Keratinocyte (primary cell): ENCODE measurements at regions not wholly inside any gene's neighbourhood (a gene's known extent, or its start where the extent isn't known, plus 50 kb on each side); places are given as distances from the start of the nearest gene placed in this dataset.

Source experiments
- DNase-seq: peaks from one replicate; pipeline ENCODE4 v3.0.0-alpha.2; 2011; ENCODE audit warnings: low read depth, missing footprints, low spot score
- FAIRE-seq: peaks from 2 replicates; lab custom pipeline; 2011; peaks lifted over from hg19 to GRCh38; lab: Jason Lieb, UNC
- H2AFZ ChIP-seq: 2 replicates; pipeline ENCODE4 v1.6.0; 2012; ENCODE audit warnings: low read length, control low read depth, inconsistent platforms; ENCODE audit not compliant: control insufficient read depth
- H3K27ac ChIP-seq: 2 replicates; pipeline ENCODE4 v1.5.1; 2011; ENCODE audit warnings: low read length; ENCODE audit not compliant: control insufficient read depth, insufficient read depth
- H3K27me3 ChIP-seq: 3 replicates; pipeline ENCODE4 v1.6.0; 2011; ENCODE audit warnings: low read length; ENCODE audit not compliant: control insufficient read depth, insufficient read depth; ENCODE audit errors: extremely low read depth
- H3K36me3 ChIP-seq, 2 experiments: 2 replicates in 1 of 2; 3 replicates in 1 of 2; pipeline ENCODE4 v1.5.1; 2011; ENCODE audit warnings: low read length in 2 of 2, mild to moderate bottlenecking in 1 of 2; ENCODE audit not compliant: control insufficient read depth in 2 of 2, insufficient read depth in 2 of 2; ENCODE audit errors: extremely low read depth in 1 of 2
- H3K4me1 ChIP-seq: 3 replicates; pipeline ENCODE4 v1.5.1; 2011; ENCODE audit warnings: low read length; ENCODE audit not compliant: control insufficient read depth, insufficient read depth; ENCODE audit errors: extremely low read depth
- H3K4me2 ChIP-seq: 3 replicates; pipeline ENCODE4 v1.6.0; 2011; ENCODE audit warnings: low read depth, low read length; ENCODE audit not compliant: control insufficient read depth, insufficient read depth; ENCODE audit errors: extremely low read depth
- H3K4me3 ChIP-seq, 3 experiments: fragments of 200-600 bp in 1 of 3; sonication (generic) in 1 of 3; 2 replicates in 2 of 3; 3 replicates in 1 of 3; pipeline ENCODE4 v1.5.1; 2011 to 2016; ENCODE audit warnings: low read length in 3 of 3, mild to moderate bottlenecking in 3 of 3, control low read depth in 2 of 3, inconsistent platforms in 1 of 3, low read depth in 1 of 3, mixed read lengths in 1 of 3, mixed run types in 1 of 3, moderate library complexity in 1 of 3; ENCODE audit not compliant: control insufficient read depth in 2 of 3, insufficient read depth in 2 of 3; ENCODE audit errors: extremely low read depth in 1 of 3
- H3K79me2 ChIP-seq: 2 replicates; pipeline ENCODE4 v1.6.0; 2012; ENCODE audit warnings: low read length; ENCODE audit not compliant: control insufficient read depth, insufficient read depth
- H3K9ac ChIP-seq: 3 replicates; pipeline ENCODE4 v1.6.0; 2011; ENCODE audit warnings: low read length; ENCODE audit not compliant: control insufficient read depth, insufficient read depth; ENCODE audit errors: extremely low read depth
- H3K9me1 ChIP-seq: 3 replicates; pipeline ENCODE4 v1.6.0; 2011; ENCODE audit warnings: low read length; ENCODE audit not compliant: control insufficient read depth, insufficient read depth; ENCODE audit errors: extremely low read depth
- H3K9me3 ChIP-seq: 2 replicates; pipeline ENCODE4 v1.5.1; 2012; ENCODE audit warnings: low read depth, low read length; ENCODE audit not compliant: control insufficient read depth
- H4K20me1 ChIP-seq: 3 replicates; pipeline ENCODE4 v1.6.0; 2011; ENCODE audit warnings: low read length; ENCODE audit not compliant: control insufficient read depth, insufficient read depth; ENCODE audit errors: extremely low read depth
- EZH2 ChIP-seq: IDR thresholded peaks from one replicate; pipeline ENCODE4 v1.6.1; 2012; ENCODE audit warnings: inconsistent platforms, mild to moderate bottlenecking, low read length, moderate library complexity
- dilution Hi-C: fragments of 300-500 bp; cut with MboI; formaldehyde crosslinking; loops from one replicate; pipeline ENCODE4 v1.7.0; 2020; ENCODE audit warnings: low sequenced_read_pairs; ENCODE audit not compliant: extremely low pct_ligation_motif_present
- TF ChIP-seq, protein P1 (sequence below), 3 experiments: IDR thresholded peaks in 1 of 3; conservative IDR thresholded peaks in 1 of 3; optimal IDR thresholded peaks in 1 of 3; 2 replicates in 2 of 3; 3 replicates in 1 of 3; pipeline versions ENCODE3 to v1.5.1; 2011; ENCODE audit warnings: low read length in 3 of 3, mild to moderate bottlenecking in 3 of 3, moderate library complexity in 2 of 3, control low read depth in 1 of 3, inconsistent platforms in 1 of 3; ENCODE audit not compliant: insufficient read depth in 2 of 3; ENCODE audit errors: extremely low read depth in 1 of 3

DNA sequence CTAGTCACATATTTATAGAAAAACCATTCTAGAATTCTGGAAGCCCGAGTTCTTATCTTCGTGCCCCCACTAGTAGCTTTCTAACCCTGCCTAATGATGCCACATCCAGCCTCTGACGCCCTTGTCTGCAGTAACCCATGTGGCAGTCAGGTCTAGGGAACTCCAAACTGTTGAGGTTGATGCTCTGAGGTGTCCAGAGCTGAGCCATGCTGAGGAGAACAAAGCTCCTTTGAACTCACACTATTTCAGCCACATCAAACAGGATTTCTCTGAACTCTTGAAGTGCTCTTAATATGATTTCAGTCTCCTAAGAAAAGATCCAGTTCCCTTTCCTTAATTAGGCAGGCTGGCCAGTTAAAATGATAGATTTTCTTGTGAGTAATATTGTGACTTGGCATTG, 150.5 kb upstream of the ST8SIA2 start:
- TF ChIP-seq, protein P1, sequence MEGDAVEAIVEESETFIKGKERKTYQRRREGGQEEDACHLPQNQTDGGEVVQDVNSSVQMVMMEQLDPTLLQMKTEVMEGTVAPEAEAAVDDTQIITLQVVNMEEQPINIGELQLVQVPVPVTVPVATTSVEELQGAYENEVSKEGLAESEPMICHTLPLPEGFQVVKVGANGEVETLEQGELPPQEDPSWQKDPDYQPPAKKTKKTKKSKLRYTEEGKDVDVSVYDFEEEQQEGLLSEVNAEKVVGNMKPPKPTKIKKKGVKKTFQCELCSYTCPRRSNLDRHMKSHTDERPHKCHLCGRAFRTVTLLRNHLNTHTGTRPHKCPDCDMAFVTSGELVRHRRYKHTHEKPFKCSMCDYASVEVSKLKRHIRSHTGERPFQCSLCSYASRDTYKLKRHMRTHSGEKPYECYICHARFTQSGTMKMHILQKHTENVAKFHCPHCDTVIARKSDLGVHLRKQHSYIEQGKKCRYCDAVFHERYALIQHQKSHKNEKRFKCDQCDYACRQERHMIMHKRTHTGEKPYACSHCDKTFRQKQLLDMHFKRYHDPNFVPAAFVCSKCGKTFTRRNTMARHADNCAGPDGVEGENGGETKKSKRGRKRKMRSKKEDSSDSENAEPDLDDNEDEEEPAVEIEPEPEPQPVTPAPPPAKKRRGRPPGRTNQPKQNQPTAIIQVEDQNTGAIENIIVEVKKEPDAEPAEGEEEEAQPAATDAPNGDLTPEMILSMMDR (optimal IDR thresholded peaks at IDR 0.05 in 1 of 3, IDR thresholded peaks at IDR 0.05 in 1 of 3, conservative IDR thresholded peaks at IDR 0.05 in 1 of 3; ENCODE audit: extremely low read depth in 1 of 3, insufficient read depth in 2 of 3, low read length in 3 of 3), result no peak
- TF ChIP-seq EZH2, result no peak
- FAIRE-seq, result no peak
- Histone ChIP-seq H3K4me2 (no peak overlapping the region), H3K27me3 (peaks cover 7% of the 10 kb centered on the region), H3K9me3 (no peaks in the 10 kb centered on the region), H2AFZ (no peak overlapping the region), H3K27ac (no peak overlapping the region), H3K4me1 (no peaks in the 10 kb centered on the region), H3K9ac (no peak overlapping the region), H3K9me1 (no peaks in the 10 kb centered on the region), H3K79me2 (no peaks in the 10 kb centered on the region), H3K4me3 (no peak overlapping the region), H4K20me1 (no peaks in the 10 kb centered on the region), H3K36me3 (no peaks in the 10 kb centered on the region)
- DNase-seq, result no peak
- dilution Hi-C loops, result no loop called here

DNA sequence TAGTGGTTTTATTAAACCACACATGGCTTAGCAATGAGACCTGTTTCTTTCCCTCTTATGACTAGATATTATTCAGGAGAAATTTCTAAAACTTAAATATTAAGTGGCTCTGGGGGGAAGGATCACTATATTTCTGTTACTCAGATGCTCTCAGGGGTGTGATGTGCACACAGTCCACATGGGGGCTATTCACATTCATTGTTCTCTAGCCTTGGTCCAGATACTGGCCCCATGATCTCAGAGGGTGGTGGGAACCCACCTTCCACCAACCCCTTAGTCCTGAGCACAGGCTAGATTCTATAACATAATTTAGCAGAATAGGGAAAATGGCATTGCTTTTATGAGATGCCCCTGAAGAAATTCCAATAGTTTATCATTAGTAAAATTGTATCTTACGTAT, 149.0 kb upstream of the ST8SIA2 start:
- dilution Hi-C loops, result no loop called here
- H3K9me3 ChIP-seq, result no peaks in the 10 kb centered on the region
- H3K27me3 ChIP-seq, result peaks cover 7% of the 10 kb centered on the region
- H3K4me2 ChIP-seq, result no peak overlapping the region
- FAIRE-seq (no peak), DNase-seq (no peak)
- H3K79me2 ChIP-seq, result no peaks in the 10 kb centered on the region
- H3K9me1 ChIP-seq, result no peaks in the 10 kb centered on the region
- H2AFZ ChIP-seq, result no peak overlapping the region
- H3K4me1 ChIP-seq, result no peaks in the 10 kb centered on the region
- H3K4me3 ChIP-seq, result no peak overlapping the region
- H3K36me3 ChIP-seq, result no peaks in the 10 kb centered on the region
- H3K27ac ChIP-seq, result no peak overlapping the region
- H4K20me1 ChIP-seq, result no peaks in the 10 kb centered on the region
- TF ChIP-seq EZH2, result no peak
- TF ChIP-seq, protein P1 (optimal IDR thresholded peaks at IDR 0.05 in 1 of 3, IDR thresholded peaks at IDR 0.05 in 1 of 3, conservative IDR thresholded peaks at IDR 0.05 in 1 of 3; ENCODE audit: extremely low read depth in 1 of 3, insufficient read depth in 2 of 3, low read length in 3 of 3), result no peak
- no peak overlapping the region for H3K9ac ChIP-seq
